ENCODE measurements at regions not wholly inside any gene's neighbourhood (a gene's known extent, or its start where the extent isn't known, plus 50 kb on each side); places are given as distances from the start of the nearest gene placed in this dataset.

DNA sequence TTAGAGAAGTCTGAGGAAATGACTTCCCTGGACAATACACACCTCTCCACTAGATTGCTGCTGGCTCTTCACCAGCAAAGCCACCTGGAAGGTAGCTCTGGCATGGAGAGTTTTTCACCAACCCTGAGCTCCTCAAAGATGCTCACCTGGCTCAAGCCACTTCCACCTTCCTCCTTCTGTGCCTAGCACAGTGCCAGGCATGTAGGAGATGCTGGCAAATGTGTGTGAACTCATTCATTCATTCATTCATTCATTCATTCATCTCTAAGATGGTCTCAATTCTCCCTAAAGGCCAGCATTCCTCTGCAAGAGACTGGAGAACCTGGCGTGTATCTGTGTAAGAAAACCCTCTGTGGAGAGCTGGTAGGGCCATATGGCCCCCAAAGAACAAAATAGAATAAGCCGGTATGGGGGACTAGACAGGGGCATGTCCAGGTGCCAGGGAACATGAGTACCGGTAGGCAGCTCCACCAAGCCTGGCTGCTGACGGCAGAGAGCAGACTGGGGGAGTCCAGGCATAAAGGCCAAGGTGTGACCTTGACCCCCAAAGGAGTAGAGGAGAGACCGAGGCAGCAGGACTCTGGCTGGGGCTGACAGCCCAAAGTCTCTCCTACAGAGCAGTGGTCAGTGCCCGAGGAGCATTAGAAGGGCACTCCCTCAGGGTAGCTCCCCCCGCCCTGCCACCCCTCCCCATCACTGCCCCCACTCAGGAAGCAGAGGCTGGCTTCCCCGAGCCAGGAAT is 132.2 kb upstream of the TNRC6C start:
- no peak for TF ChIP-seq ZNF175 (CRISPR knock-in tag; IDR thresholded peaks at IDR 0.05; ENCODE audit: low read depth)
- no peak for TF ChIP-seq HNRNPH1 (optimal IDR thresholded peaks at IDR 0.05; ENCODE audit: low read depth, low read length)
- TF ChIP-seq HDAC1 (IDR thresholded peaks at IDR 0.05): no peak
- TF ChIP-seq, protein P1, sequence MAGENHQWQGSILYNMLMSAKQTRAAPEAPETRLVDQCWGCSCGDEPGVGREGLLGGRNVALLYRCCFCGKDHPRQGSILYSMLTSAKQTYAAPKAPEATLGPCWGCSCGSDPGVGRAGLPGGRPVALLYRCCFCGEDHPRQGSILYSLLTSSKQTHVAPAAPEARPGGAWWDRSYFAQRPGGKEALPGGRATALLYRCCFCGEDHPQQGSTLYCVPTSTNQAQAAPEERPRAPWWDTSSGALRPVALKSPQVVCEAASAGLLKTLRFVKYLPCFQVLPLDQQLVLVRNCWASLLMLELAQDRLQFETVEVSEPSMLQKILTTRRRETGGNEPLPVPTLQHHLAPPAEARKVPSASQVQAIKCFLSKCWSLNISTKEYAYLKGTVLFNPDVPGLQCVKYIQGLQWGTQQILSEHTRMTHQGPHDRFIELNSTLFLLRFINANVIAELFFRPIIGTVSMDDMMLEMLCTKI (IDR thresholded peaks at IDR 0.05; ENCODE audit: partially characterized antibody): no peak
- no peak for TF ChIP-seq NR2F6 (CRISPR knock-in tag; IDR thresholded peaks at IDR 0.05)
- TF ChIP-seq BDP1 (IDR thresholded peaks at IDR 0.05; ENCODE audit: insufficient read depth, insufficient read length): no peak
- TF ChIP-seq ZFP36 (IDR thresholded peaks at IDR 0.05; ENCODE audit: low read depth, low read length, partially characterized antibody): no peak
- TF ChIP-seq POLR2A (conservative IDR thresholded peaks at IDR 0.05): no peak
- TF ChIP-seq, protein P2, sequence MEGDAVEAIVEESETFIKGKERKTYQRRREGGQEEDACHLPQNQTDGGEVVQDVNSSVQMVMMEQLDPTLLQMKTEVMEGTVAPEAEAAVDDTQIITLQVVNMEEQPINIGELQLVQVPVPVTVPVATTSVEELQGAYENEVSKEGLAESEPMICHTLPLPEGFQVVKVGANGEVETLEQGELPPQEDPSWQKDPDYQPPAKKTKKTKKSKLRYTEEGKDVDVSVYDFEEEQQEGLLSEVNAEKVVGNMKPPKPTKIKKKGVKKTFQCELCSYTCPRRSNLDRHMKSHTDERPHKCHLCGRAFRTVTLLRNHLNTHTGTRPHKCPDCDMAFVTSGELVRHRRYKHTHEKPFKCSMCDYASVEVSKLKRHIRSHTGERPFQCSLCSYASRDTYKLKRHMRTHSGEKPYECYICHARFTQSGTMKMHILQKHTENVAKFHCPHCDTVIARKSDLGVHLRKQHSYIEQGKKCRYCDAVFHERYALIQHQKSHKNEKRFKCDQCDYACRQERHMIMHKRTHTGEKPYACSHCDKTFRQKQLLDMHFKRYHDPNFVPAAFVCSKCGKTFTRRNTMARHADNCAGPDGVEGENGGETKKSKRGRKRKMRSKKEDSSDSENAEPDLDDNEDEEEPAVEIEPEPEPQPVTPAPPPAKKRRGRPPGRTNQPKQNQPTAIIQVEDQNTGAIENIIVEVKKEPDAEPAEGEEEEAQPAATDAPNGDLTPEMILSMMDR (IDR thresholded peaks at IDR 0.05 in 2 of 3, conservative IDR thresholded peaks at IDR 0.05 in 1 of 3; ENCODE audit: insufficient read depth in 2 of 3, low read depth in 1 of 3, low read length in 3 of 3): no peak
- TF ChIP-seq GABPB1 (CRISPR knock-in tag; IDR thresholded peaks at IDR 0.05): no peak
- TF ChIP-seq YY1 (IDR thresholded peaks at IDR 0.05; ENCODE audit: borderline replicate concordance in 1 of 3, control insufficient read depth in 1 of 3, extremely low read depth in 1 of 3, insufficient read depth in 3 of 3, insufficient read length in 1 of 3, insufficient replicate concordance in 2 of 3, low read depth in 1 of 3, low read length in 2 of 3): no peak
- TF ChIP-seq SNRNP70 (optimal IDR thresholded peaks at IDR 0.05; ENCODE audit: low read depth, low read length): no peak
